IMR-90 (cell line): ENCODE measurements at regions not wholly inside any gene's neighbourhood (a gene's known extent, or its start where the extent isn't known, plus 50 kb on each side); places are given as distances from the start of the nearest gene placed in this dataset.

Experiments used
- ATAC-seq: fragments of 200-7000 bp; cut with Tn5 transposase; 2 replicates; pipeline ENCODE4 v1.9.1; 2020; ENCODE audit warnings: low read depth, mild to moderate bottlenecking, moderate library complexity
- BruUV-seq: library from RNA; stranded (reverse); fragments of 400-500 nt; replicated peaks from 2 replicates; lab custom pipeline; 2021; lab: Mats Ljungman, UMichigan
- CTCF ChIA-PET: fragments of 300-600 bp; formaldehyde crosslinking; extraction: SDS; loops from one replicate; lab custom pipeline; 2021; ENCODE audit warnings: antibody characterized with exemption; lab: Yijun Ruan, JAX
- POLR2A ChIA-PET: fragments of 300-600 bp; sonication (Branson Sonifier 250); formaldehyde crosslinking; loops from one replicate; lab custom pipeline; 2022; ENCODE audit warnings: antibody characterized with exemption; ENCODE audit not compliant: unreplicated experiment; lab: Charles Lee
- DNase-seq: peaks from one replicate; pipeline ENCODE4 v3.0.0; 2013
- H2AFZ ChIP-seq: replicated peaks from 2 replicates; pipeline ENCODE3; 2013; ENCODE audit warnings: low read length, mild to moderate bottlenecking; ENCODE audit not compliant: poor library complexity
- H2AK5ac ChIP-seq: 2 replicates; pipeline ENCODE4 v1.6.1; 2013; ENCODE audit warnings: low read depth, low read length, inconsistent platforms
- H2AK9ac ChIP-seq: replicated peaks from 2 replicates; pipeline ENCODE3; 2013; ENCODE audit warnings: mild to moderate bottlenecking, low read depth, low read length, moderate library complexity; ENCODE audit not compliant: poor library complexity
- H2BK120ac ChIP-seq: 2 replicates; pipeline ENCODE4 v1.6.1; 2013; ENCODE audit warnings: low read depth, low read length, inconsistent platforms
- H2BK15ac ChIP-seq: 3 replicates; pipeline ENCODE4 v1.6.1; 2013; ENCODE audit warnings: low read depth, low read length, inconsistent platforms
- H2BK20ac ChIP-seq: 2 replicates; pipeline ENCODE4 v1.6.1; 2013; ENCODE audit warnings: low read depth, mild to moderate bottlenecking, inconsistent platforms, low read length, moderate library complexity
- H2BK5ac ChIP-seq: 2 replicates; pipeline ENCODE4 v1.6.1; 2013; ENCODE audit warnings: mild to moderate bottlenecking, low read depth, low read length, inconsistent platforms; ENCODE audit not compliant: poor library complexity, severe bottlenecking
- H3K14ac ChIP-seq: replicated peaks from 2 replicates; pipeline ENCODE4 v1.6.1; 2013; ENCODE audit warnings: low read depth, low read length, inconsistent platforms
- H3K18ac ChIP-seq: 2 replicates; pipeline ENCODE4 v1.6.1; 2013; ENCODE audit warnings: low read depth, low read length, control low read depth
- H3K23ac ChIP-seq: 2 replicates; pipeline ENCODE4 v1.6.1; 2013; ENCODE audit warnings: low read depth, low read length, inconsistent platforms
- H3K27ac ChIP-seq: 2 replicates; pipeline ENCODE4 v1.5.1; 2013; ENCODE audit warnings: mild to moderate bottlenecking, control low read depth, low read length; ENCODE audit not compliant: insufficient read depth
- H3K27me3 ChIP-seq: 2 replicates; pipeline ENCODE4 v1.6.1; 2013; ENCODE audit warnings: low read length; ENCODE audit not compliant: control insufficient read depth, insufficient read depth
- H3K36me3 ChIP-seq: 2 replicates; pipeline ENCODE4 v1.6.1; 2013; ENCODE audit warnings: low read length, mixed read lengths; ENCODE audit not compliant: control insufficient read depth, insufficient read depth
- H3K4ac ChIP-seq: 2 replicates; pipeline ENCODE4 v1.6.1; 2013; ENCODE audit warnings: low read depth, low read length, inconsistent platforms
- H3K4me1 ChIP-seq: 2 replicates; pipeline ENCODE4 v1.6.1; 2013; ENCODE audit warnings: low read length, mixed read lengths; ENCODE audit not compliant: control insufficient read depth, insufficient read depth
- H3K4me2 ChIP-seq: 2 replicates; pipeline ENCODE4 v1.6.1; 2013; ENCODE audit warnings: low read depth, mild to moderate bottlenecking, control low read depth, low read length, moderate library complexity
- H3K4me3 ChIP-seq: 2 replicates; pipeline ENCODE4 v1.5.1; 2013; ENCODE audit warnings: low read depth, mild to moderate bottlenecking, control low read depth, low read length, moderate library complexity; ENCODE audit not compliant: insufficient read depth
- H3K56ac ChIP-seq: 2 replicates; pipeline ENCODE4 v1.6.1; 2013; ENCODE audit warnings: low read length, inconsistent platforms; ENCODE audit not compliant: insufficient read depth; ENCODE audit errors: extremely low read depth
- H3K79me1 ChIP-seq, 2 experiments: 2 replicates each; pipeline ENCODE4 v1.6.1; 2013; ENCODE audit warnings: low read length in 2 of 2, inconsistent platforms in 1 of 2, low read depth in 1 of 2
- H3K9ac ChIP-seq: 2 replicates; pipeline ENCODE4 v1.6.1; 2013; ENCODE audit warnings: low read depth, low read length, control low read depth
- H3K9me1 ChIP-seq: 2 replicates; pipeline ENCODE4 v1.6.1; 2013; ENCODE audit warnings: low read length, inconsistent platforms; ENCODE audit not compliant: insufficient read depth
- H3K9me3 ChIP-seq: 2 replicates; pipeline ENCODE4 v1.6.1; 2013; ENCODE audit warnings: low read length; ENCODE audit not compliant: control insufficient read depth, insufficient read depth
- H4K20me1 ChIP-seq: 2 replicates; pipeline ENCODE4 v1.6.1; 2013; ENCODE audit warnings: low read length, inconsistent platforms; ENCODE audit not compliant: insufficient read depth
- H4K5ac ChIP-seq: 2 replicates; pipeline ENCODE4 v1.6.1; 2013; ENCODE audit warnings: mild to moderate bottlenecking, low read depth, low read length, control low read depth
- H4K8ac ChIP-seq, 2 experiments: 2 replicates each; pipeline ENCODE4 v1.6.1; 2013; ENCODE audit warnings: low read depth in 2 of 2, low read length in 2 of 2, control low read depth in 1 of 2, inconsistent platforms in 1 of 2
- H4K91ac ChIP-seq: 2 replicates; pipeline ENCODE4 v1.6.1; 2013; ENCODE audit warnings: low read depth, low read length, inconsistent platforms; ENCODE audit not compliant: insufficient read depth
- CEBPB ChIP-seq: IDR thresholded peaks from 2 replicates; pipeline ENCODE4 v1.6.1; 2012; ENCODE audit warnings: low read depth, low read length, improper control_type of control experiment
- FOS ChIP-seq: fragments of 150-350 bp; IDR thresholded peaks from 2 replicates; pipeline ENCODE4 v1.6.1; 2016; ENCODE audit warnings: low read depth, low read length
- MAZ ChIP-seq: IDR thresholded peaks from 2 replicates; pipeline ENCODE4 v1.6.1; 2012; ENCODE audit warnings: low read depth, mild to moderate bottlenecking, low read length, improper control_type of control experiment, moderate library complexity, borderline replicate concordance
- POLR2A ChIP-seq: IDR thresholded peaks from 2 replicates; pipeline ENCODE4 v1.6.1; 2012; ENCODE audit warnings: mild to moderate bottlenecking, low read depth, low read length
- RAD21 ChIP-seq: IDR thresholded peaks from 2 replicates; pipeline ENCODE4 v1.6.1; 2012; ENCODE audit warnings: low read length, improper control_type of control experiment
- RFX5 ChIP-seq: IDR thresholded peaks from 2 replicates; pipeline ENCODE4 v1.8.0; 2012; ENCODE audit warnings: low read depth, mild to moderate bottlenecking, low read length, moderate library complexity
- SMC3 ChIP-seq: fragments of 150-350 bp; IDR thresholded peaks from 2 replicates; pipeline ENCODE4 v1.6.1; 2016; ENCODE audit warnings: low read depth, mild to moderate bottlenecking, antibody characterized with exemption, low read length, moderate library complexity
- WGBS, 2 experiments: methylation state at CpG; one replicate each; pipeline versions ENCODE4 v1.1.5 to v1.1.7; 2013; ENCODE audit warnings: missing lambda C conversion rate in 2 of 2; ENCODE audit not compliant: insufficient read length in 1 of 2; ENCODE audit errors: extremely low coverage in 2 of 2; 5-methylcytosine and 5-hydroxymethylcytosine counted together
- dilution Hi-C: fragments of 300-500 bp; cut with HindIII; formaldehyde crosslinking; loops from one replicate; pipeline ENCODE4 v1.14.3; 2018; ENCODE audit warnings: low sequenced_read_pairs; ENCODE audit not compliant: unreplicated experiment
- in situ Hi-C: fragments of 300-500 bp; cut with MboI; formaldehyde crosslinking; loops from 3 replicates; pipeline ENCODE4 v1.14.3; 2019; ENCODE audit warnings: low sequenced_read_pairs, inconsistent platforms, mixed read lengths
- intact Hi-C: fragments of 100-400 bp; cut with micrococcal nuclease; formaldehyde crosslinking; loops from 2 replicates; pipeline ENCODE4 v1.10.0; 2022
- TF ChIP-seq, protein P1 (sequence below): fragments of 150-350 bp; IDR thresholded peaks from 2 replicates; pipeline ENCODE4 v1.6.1; 2016; ENCODE audit warnings: low read depth, mild to moderate bottlenecking, low read length, moderate library complexity, borderline replicate concordance

DNA sequence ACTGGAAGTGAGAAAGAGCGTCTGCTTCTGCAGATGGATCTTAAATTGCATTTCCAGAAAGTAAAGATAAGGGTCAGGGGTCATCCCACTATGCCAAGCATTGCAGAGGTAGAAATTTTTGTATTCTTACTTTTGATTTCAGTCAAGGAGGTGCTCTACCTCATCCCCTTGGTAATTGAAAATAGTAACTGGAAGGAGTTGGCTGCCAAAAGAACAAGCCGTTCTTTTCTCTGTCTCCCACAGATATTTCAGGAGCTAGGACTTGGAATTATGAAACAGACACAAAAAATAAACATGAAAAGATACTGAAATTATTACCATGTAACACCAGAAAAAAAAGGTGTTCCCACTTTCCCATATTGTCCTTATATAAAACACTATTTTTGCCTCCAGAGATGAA lies 309.9 kb upstream of the UMPS start:
- in situ Hi-C loops (no loop called here), dilution Hi-C loops (no loop called here), intact Hi-C loops (no loop called here)
- H3K4me1 ChIP-seq = no peaks in the 10 kb centered on the region
- no peak overlapping the region for H4K91ac ChIP-seq
- no peak overlapping the region for H2BK15ac ChIP-seq
- H3K4me2 ChIP-seq = no peak overlapping the region
- no peak overlapping the region for H3K56ac ChIP-seq
- H4K5ac ChIP-seq = no peak overlapping the region
- H2AFZ ChIP-seq = no peak overlapping the region
- H3K9me1 ChIP-seq = no peaks in the 10 kb centered on the region; the same call in 1 of the 2 replicates
- no peak overlapping the region for H4K8ac ChIP-seq
- H2AK5ac ChIP-seq = no peak overlapping the region
- TF ChIP-seq FOS (no peak), RFX5 (no peak), RAD21 (no peak), POLR2A (no peak), CEBPB (no peak), MAZ (no peak), SMC3 (no peak)
- TF ChIP-seq, protein P1, sequence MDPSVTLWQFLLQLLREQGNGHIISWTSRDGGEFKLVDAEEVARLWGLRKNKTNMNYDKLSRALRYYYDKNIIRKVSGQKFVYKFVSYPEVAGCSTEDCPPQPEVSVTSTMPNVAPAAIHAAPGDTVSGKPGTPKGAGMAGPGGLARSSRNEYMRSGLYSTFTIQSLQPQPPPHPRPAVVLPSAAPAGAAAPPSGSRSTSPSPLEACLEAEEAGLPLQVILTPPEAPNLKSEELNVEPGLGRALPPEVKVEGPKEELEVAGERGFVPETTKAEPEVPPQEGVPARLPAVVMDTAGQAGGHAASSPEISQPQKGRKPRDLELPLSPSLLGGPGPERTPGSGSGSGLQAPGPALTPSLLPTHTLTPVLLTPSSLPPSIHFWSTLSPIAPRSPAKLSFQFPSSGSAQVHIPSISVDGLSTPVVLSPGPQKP = no peak
- H2BK5ac ChIP-seq = no peak overlapping the region
- no peak overlapping the region for H2BK20ac ChIP-seq
- ChIA-PET POLR2A (no interaction called here), CTCF (no interaction called here)
- H4K20me1 ChIP-seq = no peaks in the 10 kb centered on the region
- H3K79me1 ChIP-seq = no peaks in the 10 kb centered on the region
- H3K9me3 ChIP-seq = no peaks in the 10 kb centered on the region
- H3K18ac ChIP-seq = no peak overlapping the region
- no peak overlapping the region for H2BK120ac ChIP-seq
- no peak overlapping the region for H3K4ac ChIP-seq
- no peak overlapping the region for H3K23ac ChIP-seq
- no peak overlapping the region for H2AK9ac ChIP-seq
- no peaks in the 10 kb centered on the region for H3K27me3 ChIP-seq
- H3K36me3 ChIP-seq = 0 out of 2 replicates have a peak, but pooled peaks cover 3% of the 10 kb centered on the region
- no peak overlapping the region for H3K14ac ChIP-seq
- H3K27ac ChIP-seq = no peak overlapping the region
- DNase-seq (no peak), ATAC-seq (no peak)
- no CpG with 5 or more reads among the region's 2 CpGs for WGBS, 2 experiments
- no TSS peak for BruUV-seq
- no peak overlapping the region for H3K4me3 ChIP-seq
- H3K9ac ChIP-seq = no peak overlapping the region
